ENCODE measurements at regions not wholly inside any gene's neighbourhood (a gene's known extent, or its start where the extent isn't known, plus 50 kb on each side); places are given as distances from the start of the nearest gene placed in this dataset.

DNA sequence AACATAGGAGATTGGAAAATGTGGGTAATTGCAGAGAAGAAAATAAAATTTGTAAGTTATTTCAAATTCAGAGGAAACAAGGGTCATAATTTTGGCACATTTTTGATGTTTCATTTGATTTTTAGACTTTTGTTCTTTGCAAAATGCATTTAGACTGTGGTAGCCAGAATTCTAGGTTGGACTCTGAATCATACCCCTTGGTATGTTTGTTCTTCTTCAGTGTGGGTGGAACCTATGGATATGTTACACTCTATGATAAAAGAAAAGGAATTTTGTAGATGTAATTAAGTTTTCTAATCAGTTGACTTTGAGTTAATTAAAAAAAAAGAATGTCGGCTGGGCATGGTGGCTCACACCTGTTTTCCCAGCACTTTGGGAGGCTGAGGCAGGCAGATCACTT, 827.0 kb downstream of the AACS start:
- TF ChIP-seq CTCF (IDR thresholded peaks at IDR 0.05), result no peak
- no peak for TF ChIP-seq EZH2 (IDR thresholded peaks at IDR 0.05; ENCODE audit: borderline replicate concordance, insufficient read depth, low read depth, low read length, poor library complexity, severe bottlenecking)

All from B cell (primary cell).